22Rv1 (cell line): ENCODE measurements at regions not wholly inside any gene's neighbourhood (a gene's known extent, or its start where the extent isn't known, plus 50 kb on each side); places are given as distances from the start of the nearest gene placed in this dataset.

Experiments
- ZFX ChIP-seq: fragments of 450-650 bp; IDR thresholded peaks from 2 replicates; pipeline ENCODE4 v1.6.1; 2017; ENCODE audit warnings: antibody characterized with exemption, borderline replicate concordance
- TF ChIP-seq, protein P1 (sequence below): fragments of 450-650 bp; IDR thresholded peaks from 2 replicates; pipeline ENCODE4 v1.5.1; 2017; ENCODE audit warnings: mild to moderate bottlenecking

DNA sequence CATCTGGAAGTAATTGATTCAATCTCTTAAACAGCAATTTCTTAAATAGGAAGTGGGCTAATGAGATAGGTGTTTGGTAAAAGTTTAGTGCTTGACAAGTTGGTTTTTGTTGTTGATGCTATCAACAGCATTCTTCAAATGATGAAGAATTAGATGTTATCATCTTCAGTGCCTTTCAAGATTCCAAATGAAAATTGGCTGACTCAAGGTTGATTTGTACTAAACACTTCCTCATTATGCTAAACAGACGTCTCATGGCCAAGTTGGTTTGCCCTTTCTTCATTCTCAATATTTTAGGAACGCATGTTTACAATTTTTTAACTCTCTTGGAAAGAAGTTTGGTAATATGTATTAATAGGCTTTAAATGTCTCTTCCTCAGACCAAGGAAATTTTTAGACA lies 86.0 kb downstream of the MID1IP1 start:
- TF ChIP-seq, protein P1, sequence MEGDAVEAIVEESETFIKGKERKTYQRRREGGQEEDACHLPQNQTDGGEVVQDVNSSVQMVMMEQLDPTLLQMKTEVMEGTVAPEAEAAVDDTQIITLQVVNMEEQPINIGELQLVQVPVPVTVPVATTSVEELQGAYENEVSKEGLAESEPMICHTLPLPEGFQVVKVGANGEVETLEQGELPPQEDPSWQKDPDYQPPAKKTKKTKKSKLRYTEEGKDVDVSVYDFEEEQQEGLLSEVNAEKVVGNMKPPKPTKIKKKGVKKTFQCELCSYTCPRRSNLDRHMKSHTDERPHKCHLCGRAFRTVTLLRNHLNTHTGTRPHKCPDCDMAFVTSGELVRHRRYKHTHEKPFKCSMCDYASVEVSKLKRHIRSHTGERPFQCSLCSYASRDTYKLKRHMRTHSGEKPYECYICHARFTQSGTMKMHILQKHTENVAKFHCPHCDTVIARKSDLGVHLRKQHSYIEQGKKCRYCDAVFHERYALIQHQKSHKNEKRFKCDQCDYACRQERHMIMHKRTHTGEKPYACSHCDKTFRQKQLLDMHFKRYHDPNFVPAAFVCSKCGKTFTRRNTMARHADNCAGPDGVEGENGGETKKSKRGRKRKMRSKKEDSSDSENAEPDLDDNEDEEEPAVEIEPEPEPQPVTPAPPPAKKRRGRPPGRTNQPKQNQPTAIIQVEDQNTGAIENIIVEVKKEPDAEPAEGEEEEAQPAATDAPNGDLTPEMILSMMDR = no peak
- no peak for TF ChIP-seq ZFX
